ENCODE measurements at regions not wholly inside any gene's neighbourhood (a gene's known extent, or its start where the extent isn't known, plus 50 kb on each side); places are given as distances from the start of the nearest gene placed in this dataset.

- no peak for DNase-seq
These were observed 477.8 kb downstream of the TFEC start for GRCh38 chr7:115552766-115553165.

GRCh38 chr7:115549910-115550309 lies 480.7 kb downstream of the TFEC start:
- DNase-seq = no peak

- no peak for DNase-seq
These were observed 481.8 kb downstream of the TFEC start for GRCh38 chr7:115548756-115549155.

GRCh38 chr7:115546790-115547189 lies 483.8 kb downstream of the TFEC start:
- DNase-seq = no peak

- DNase-seq = no peak
These were observed 496.8 kb downstream of the TFEC start for GRCh38 chr7:115533785-115534184.

GRCh38 chr7:115526278-115526677 lies 504.3 kb downstream of the TFEC start:
- DNase-seq = no peak

GRCh38 chr7:115522174-115522573 lies 508.4 kb downstream of the TFEC start:
- DNase-seq = no peak

GRCh38 chr7:115516341-115516740 lies 514.2 kb downstream of the TFEC start:
- DNase-seq = no peak

- no peak for DNase-seq
These were observed 519.2 kb downstream of the TFEC start for GRCh38 chr7:115511330-115511729.

GRCh38 chr7:115505136-115505535 lies 525.4 kb downstream of the TFEC start:
- DNase-seq = peak in 1 of 2 experiments; percentile 30

GRCh38 chr7:115499956-115500355 lies 530.6 kb downstream of the TFEC start:
- DNase-seq = no peak

GRCh38 chr7:115496006-115496405 lies 534.6 kb downstream of the TFEC start:
- no peak for DNase-seq

- no peak for DNase-seq
These were observed 535.9 kb downstream of the TFEC start for GRCh38 chr7:115494529-115495147.

GRCh38 chr7:115493381-115493780 lies 537.2 kb downstream of the TFEC start:
- DNase-seq = no peak

- no peak for DNase-seq
These were observed 538.7 kb downstream of the TFEC start for GRCh38 chr7:115491744-115492380.

- DNase-seq = no peak
These were observed 551.1 kb downstream of the TFEC start for GRCh38 chr7:115479448-115479847.

- no peak for DNase-seq
These were observed 552.1 kb downstream of the TFEC start for GRCh38 chr7:115478426-115478825.

- no peak for DNase-seq
These were observed 553.3 kb downstream of the TFEC start for GRCh38 chr7:115477193-115477651.

GRCh38 chr7:115476671-115477181 lies 553.8 kb downstream of the TFEC start:
- DNase-seq = no peak

- no peak for DNase-seq
These were observed 554.0 kb downstream of the MDFIC start for GRCh38 chr7:115475761-115476385.

GRCh38 chr7:115475206-115475605 lies 553.3 kb downstream of the MDFIC start:
- no peak for DNase-seq

- no peak for DNase-seq
These were observed 552.2 kb downstream of the MDFIC start for GRCh38 chr7:115474137-115474536.

- no peak for DNase-seq
These were observed 550.0 kb downstream of the MDFIC start for GRCh38 chr7:115471891-115472290.

Measured in AML-193 (cell line).